ENCODE measurements at regions not wholly inside any gene's neighbourhood (a gene's known extent, or its start where the extent isn't known, plus 50 kb on each side); places are given as distances from the start of the nearest gene placed in this dataset.

GRCh38 chr3:168951884-168952283 is 711.6 kb downstream of the MECOM start:
- Histone ChIP-seq H3K27ac (replicated peaks) (no peak overlapping the region), H3K4me3 (replicated peaks; ENCODE audit: insufficient read depth, low read length) (no peak overlapping the region), H3K27me3 (ENCODE audit: insufficient read depth, poor library complexity, severe bottlenecking) (no peaks in the 10 kb centered on the region)
- TF ChIP-seq SPI1 (IDR thresholded peaks at IDR 0.05; ENCODE audit: borderline replicate concordance, low read depth), result no peak
- no peak for TF ChIP-seq POLR2AphosphoS5 (IDR thresholded peaks at IDR 0.05; ENCODE audit: low read depth)
- TF ChIP-seq CTCF (IDR thresholded peaks at IDR 0.05; ENCODE audit: insufficient read depth, low read length), result no peak
- no peak for TF ChIP-seq GABPA (IDR thresholded peaks at IDR 0.05; ENCODE audit: low read depth)
- TF ChIP-seq REST (IDR thresholded peaks at IDR 0.05; ENCODE audit: insufficient replicate concordance, low read depth), result no peak
- no peak for DNase-seq (ENCODE audit: low read depth in 1 of 2, low spot score in 1 of 2)

- no peak for TF ChIP-seq CTCF (IDR thresholded peaks at IDR 0.05; ENCODE audit: insufficient read depth, low read length)
- TF ChIP-seq REST (IDR thresholded peaks at IDR 0.05; ENCODE audit: insufficient replicate concordance, low read depth), result no peak
- no peak for TF ChIP-seq POLR2AphosphoS5 (IDR thresholded peaks at IDR 0.05; ENCODE audit: low read depth)
- TF ChIP-seq SPI1 (IDR thresholded peaks at IDR 0.05; ENCODE audit: borderline replicate concordance, low read depth), result no peak
- TF ChIP-seq GABPA (IDR thresholded peaks at IDR 0.05; ENCODE audit: low read depth), result no peak
- no peaks in the 10 kb centered on the region for H3K27me3 ChIP-seq (ENCODE audit: insufficient read depth, poor library complexity, severe bottlenecking)
- DNase-seq (ENCODE audit: low read depth in 1 of 2, low spot score in 1 of 2), result no peak
- H3K4me3 ChIP-seq (replicated peaks; ENCODE audit: insufficient read depth, low read length), result no peak overlapping the region
- no peak overlapping the region for H3K27ac ChIP-seq (replicated peaks)
Observed at GRCh38 chr3:168951368-168951767, 712.1 kb downstream of the MECOM start.

- Histone ChIP-seq H3K27me3 (ENCODE audit: insufficient read depth, poor library complexity, severe bottlenecking) (no peaks in the 10 kb centered on the region), H3K27ac (replicated peaks) (no peak overlapping the region), H3K4me3 (replicated peaks; ENCODE audit: insufficient read depth, low read length) (no peak overlapping the region)
- TF ChIP-seq SPI1 (IDR thresholded peaks at IDR 0.05; ENCODE audit: borderline replicate concordance, low read depth) (no peak), CTCF (IDR thresholded peaks at IDR 0.05; ENCODE audit: insufficient read depth, low read length) (no peak), GABPA (IDR thresholded peaks at IDR 0.05; ENCODE audit: low read depth) (no peak), POLR2AphosphoS5 (IDR thresholded peaks at IDR 0.05; ENCODE audit: low read depth) (no peak), REST (IDR thresholded peaks at IDR 0.05; ENCODE audit: insufficient replicate concordance, low read depth) (no peak)
- DNase-seq (ENCODE audit: low read depth in 1 of 2, low spot score in 1 of 2), result no peak
Observed at GRCh38 chr3:168950622-168951021, 712.9 kb downstream of the MECOM start.

All from HL-60 (cell line).